Adrenal gland (tissue), 5 donors: ENCODE measurements at regions not wholly inside any gene's neighbourhood (a gene's known extent, or its start where the extent isn't known, plus 50 kb on each side); places are given as distances from the start of the nearest gene placed in this dataset.

Experiments used
- POLR2A ChIP-seq, 2 donors: fragments of 450-650 bp; IDR thresholded peaks; one replicate each; pipeline ENCODE4 v1.6.1; 2017; ENCODE audit warnings: antibody characterized with exemption in 2 of 2, mild to moderate bottlenecking in 2 of 2, moderate library complexity in 1 of 2
- TF ChIP-seq, protein P1 (sequence below), 6 experiments: fragments of 450-650 bp in 4 of 6; fragments of 200-600 bp in 2 of 6; sonication (generic) in 1 of 6; IDR thresholded peaks; 1 replicate in 5 of 6; 2 replicates in 1 of 6; pipeline versions ENCODE4 v1.5.1 to v1.8.0; 2016 to 2021; ENCODE audit warnings: antibody characterized with exemption in 6 of 6, mild to moderate bottlenecking in 2 of 6, moderate library complexity in 1 of 6
- donor health status: DM: no; HTN: no; CAD: no.

DNA sequence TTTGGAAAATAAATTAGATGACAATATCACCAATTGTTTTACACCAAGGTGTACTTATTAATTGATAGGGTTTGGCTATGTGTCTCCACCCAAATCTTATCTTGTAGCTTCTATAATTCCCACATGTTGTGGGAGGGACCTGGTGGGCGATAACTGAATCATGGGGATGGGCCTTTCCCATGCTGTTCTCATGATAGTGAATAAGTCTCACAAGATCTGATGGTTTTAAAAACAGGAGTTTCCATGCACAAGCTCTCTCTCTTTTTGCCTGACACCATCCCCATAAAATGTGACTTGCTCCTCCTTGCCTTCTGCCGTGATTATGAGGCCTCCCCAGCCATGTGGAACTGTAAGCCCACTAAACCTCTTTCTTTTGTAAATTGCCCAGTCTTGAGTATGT is 131.0 kb upstream of the LMO4 start:
- TF ChIP-seq, protein P1, sequence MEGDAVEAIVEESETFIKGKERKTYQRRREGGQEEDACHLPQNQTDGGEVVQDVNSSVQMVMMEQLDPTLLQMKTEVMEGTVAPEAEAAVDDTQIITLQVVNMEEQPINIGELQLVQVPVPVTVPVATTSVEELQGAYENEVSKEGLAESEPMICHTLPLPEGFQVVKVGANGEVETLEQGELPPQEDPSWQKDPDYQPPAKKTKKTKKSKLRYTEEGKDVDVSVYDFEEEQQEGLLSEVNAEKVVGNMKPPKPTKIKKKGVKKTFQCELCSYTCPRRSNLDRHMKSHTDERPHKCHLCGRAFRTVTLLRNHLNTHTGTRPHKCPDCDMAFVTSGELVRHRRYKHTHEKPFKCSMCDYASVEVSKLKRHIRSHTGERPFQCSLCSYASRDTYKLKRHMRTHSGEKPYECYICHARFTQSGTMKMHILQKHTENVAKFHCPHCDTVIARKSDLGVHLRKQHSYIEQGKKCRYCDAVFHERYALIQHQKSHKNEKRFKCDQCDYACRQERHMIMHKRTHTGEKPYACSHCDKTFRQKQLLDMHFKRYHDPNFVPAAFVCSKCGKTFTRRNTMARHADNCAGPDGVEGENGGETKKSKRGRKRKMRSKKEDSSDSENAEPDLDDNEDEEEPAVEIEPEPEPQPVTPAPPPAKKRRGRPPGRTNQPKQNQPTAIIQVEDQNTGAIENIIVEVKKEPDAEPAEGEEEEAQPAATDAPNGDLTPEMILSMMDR (IDR thresholded peaks at IDR 0.05), result no peak
- TF ChIP-seq POLR2A (IDR thresholded peaks at IDR 0.05), result no peak
